HepG2 (cell line): ENCODE measurements at regions not wholly inside any gene's neighbourhood (a gene's known extent, or its start where the extent isn't known, plus 50 kb on each side); places are given as distances from the start of the nearest gene placed in this dataset.

Source experiments
- ATAC-seq: fragments of 200-7000 bp; cut with Tn5 transposase; 3 replicates; pipeline ENCODE4 v1.9.1; 2020; ENCODE audit warnings: mild to moderate bottlenecking, moderate library complexity
- BruUV-seq: library from RNA; stranded (reverse); fragments of 400-500 nt; replicated peaks from 2 replicates; lab custom pipeline; 2021; lab: Mats Ljungman, UMichigan
- CTCF ChIA-PET: fragments of 300-600 bp; formaldehyde crosslinking; extraction: SDS; loops from one replicate; lab custom pipeline; 2021; ENCODE audit warnings: low total read pairs, inconsistent platforms, low intra/inter-chr PET ratio; lab: Yijun Ruan, JAX
- POLR2A ChIA-PET: fragments of 350-600 bp; sonication (Branson Sonifier 250); formaldehyde crosslinking; loops from one replicate; lab custom pipeline; 2020; ENCODE audit warnings: antibody characterized with exemption, inconsistent platforms; lab: Yijun Ruan, JAX
- DNase-seq: peaks from one replicate; pipeline ENCODE4 v3.0.0-alpha.2; 2015; ENCODE audit warnings: low spot score
- FAIRE-seq: peaks from 3 replicates; lab custom pipeline; 2011; peaks lifted over from hg19 to GRCh38; lab: Jason Lieb, UNC
- H2AFZ ChIP-seq: one replicate; pipeline ENCODE4 v1.6.1; 2011; ENCODE audit warnings: low read length, inconsistent platforms
- H3K27ac ChIP-seq: fragments of 300-600 bp; 3 replicates; pipeline ENCODE4 v1.8.0; 2011; ENCODE audit warnings: mixed run types, mild to moderate bottlenecking, mixed read lengths, low read length, inconsistent platforms; ENCODE audit not compliant: insufficient read depth; ENCODE audit errors: extremely low read length
- H3K27me3 ChIP-seq, 2 experiments: fragments of 200-600 bp in 1 of 2; 2 replicates in 1 of 2; 3 replicates in 1 of 2; pipeline versions ENCODE4 v1.6.0 to v1.8.0; 2011; ENCODE audit warnings: low read length in 2 of 2, mild to moderate bottlenecking in 2 of 2, moderate library complexity in 2 of 2, inconsistent platforms in 1 of 2; ENCODE audit not compliant: insufficient read depth in 2 of 2, control insufficient read depth in 1 of 2
- H3K36me3 ChIP-seq, 2 experiments: fragments of 200-600 bp in 1 of 2; replicated peaks in 1 of 2; 2 replicates in 1 of 2; 3 replicates in 1 of 2; pipeline versions ENCODE4 v1.5.1 to v1.8.0; 2011; ENCODE audit warnings: low read length in 2 of 2, inconsistent platforms in 1 of 2; ENCODE audit not compliant: insufficient read depth in 2 of 2, control insufficient read depth in 1 of 2
- H3K4me1 ChIP-seq: 2 replicates; pipeline ENCODE4 v1.5.1; 2012; ENCODE audit warnings: low read length, inconsistent platforms; ENCODE audit not compliant: insufficient read depth
- H3K4me2 ChIP-seq: 2 replicates; pipeline ENCODE4 v1.6.0; 2011; ENCODE audit warnings: low read depth, low read length, inconsistent platforms
- H3K4me3 ChIP-seq, 3 experiments: fragments of 200-600 bp in 1 of 3; sonication (generic), shearing (Covaris generic) in 1 of 3; replicated peaks in 1 of 3; 2 replicates each; pipeline ENCODE4 v1.5.1; 2011 to 2016; ENCODE audit warnings: low read length in 3 of 3, inconsistent platforms in 2 of 3, low read depth in 2 of 3, mild to moderate bottlenecking in 2 of 3, control low read depth in 1 of 3, mixed read lengths in 1 of 3; ENCODE audit not compliant: insufficient read depth in 1 of 3
- H3K79me2 ChIP-seq: one replicate; pipeline ENCODE4 v1.6.1; 2011; ENCODE audit warnings: low read length, inconsistent platforms; ENCODE audit not compliant: insufficient read depth
- H3K9ac ChIP-seq: 2 replicates; pipeline ENCODE4 v1.6.0; 2011; ENCODE audit warnings: mild to moderate bottlenecking, low read depth, low read length, inconsistent platforms; ENCODE audit not compliant: insufficient read depth
- H3K9me3 ChIP-seq: 2 replicates; pipeline ENCODE4 v1.5.1; 2012; ENCODE audit warnings: mild to moderate bottlenecking, low read length
- H4K20me1 ChIP-seq: 2 replicates; pipeline ENCODE4 v1.6.0; 2011; ENCODE audit warnings: inconsistent platforms, mild to moderate bottlenecking, low read length, moderate library complexity; ENCODE audit not compliant: insufficient read depth
- RERE ChIP-seq: IDR thresholded peaks from 2 replicates; pipeline ENCODE4 v1.6.1; 2016; ENCODE audit warnings: low read depth, missing genetic modification reagents, missing compliant biosample characterization
- TFAP4 ChIP-seq: sonication (generic); IDR thresholded peaks from 2 replicates; pipeline ENCODE4 v1.6.1; 2016; ENCODE audit warnings: low read depth, borderline replicate concordance
- ZNF34 ChIP-seq: sonication (generic); formaldehyde crosslinking; IDR thresholded peaks from 2 replicates; pipeline ENCODE4 v1.4.0; 2020; ENCODE audit warnings: mild to moderate bottlenecking, missing genetic modification reagents, borderline replicate concordance
- ZNF772 ChIP-seq: sonication (generic); formaldehyde crosslinking; IDR thresholded peaks from 2 replicates; pipeline ENCODE4 v1.5.0; 2020; ENCODE audit warnings: mild to moderate bottlenecking, missing genetic modification reagents
- WGBS: methylation state at CpG from one replicate; pipeline ENCODE4 v1.1.6; 2017; ENCODE audit warnings: low lambda C conversion rate; 5-methylcytosine and 5-hydroxymethylcytosine counted together
- in situ Hi-C: cut with HindIII; loops from 2 replicates; pipeline ENCODE4 v1.10.0; 2017; ENCODE audit warnings: low pct_unique_long_range_greater_than_20kb; ENCODE audit not compliant: extremely low pct_ligation_motif_present
- intact Hi-C: fragments of 100-400 bp; cut with micrococcal nuclease; formaldehyde crosslinking; loops from one replicate; pipeline ENCODE4 v1.10.0; 2022; ENCODE audit not compliant: unreplicated experiment

GRCh38 chr11:20311444-20311843 lies 52.1 kb upstream of the HTATIP2 start:
- H3K4me3 ChIP-seq: no peak overlapping the region
- no peaks in the 10 kb centered on the region for H3K4me1 ChIP-seq
- no peak for TF ChIP-seq ZNF772 (CRISPR knock-in tag)
- no peak for TF ChIP-seq ZNF34 (CRISPR knock-in tag)
- TF ChIP-seq RERE (CRISPR knock-in tag): no peak
- no peak for TF ChIP-seq TFAP4
- H3K27me3 ChIP-seq: peaks cover 0 to 24% of the 10 kb centered on the region in 2 experiments; a peak in 2 of 5 replicates
- intact Hi-C loops: no loop called here
- 7% methylated on average over 5 of the region's 5 CpGs for WGBS
- no peaks in the 10 kb centered on the region for H4K20me1 ChIP-seq
- H3K9me3 ChIP-seq: no peaks in the 10 kb centered on the region
- DNase-seq (no peak), FAIRE-seq (no peak), ATAC-seq (no peak)
- in situ Hi-C loops: no loop called here
- no peak overlapping the region for H2AFZ ChIP-seq
- BruUV-seq: no TSS peak
- ChIA-PET POLR2A (no interaction called here), CTCF (no interaction called here)
- H3K9ac ChIP-seq: no peak overlapping the region
- H3K4me2 ChIP-seq: no peak overlapping the region
- no peaks in the 10 kb centered on the region for H3K79me2 ChIP-seq
- no peak overlapping the region for H3K27ac ChIP-seq
- H3K36me3 ChIP-seq: no peaks in the 10 kb centered on the region
